ENCODE measurements at regions not wholly inside any gene's neighbourhood (a gene's known extent, or its start where the extent isn't known, plus 50 kb on each side); places are given as distances from the start of the nearest gene placed in this dataset.
A peak's percentile ranks its signal among the peaks of the same experiment; 100 is the strongest.

- Mint-ChIP-seq H3K27ac (no peak overlapping the region), H3K27me3 (no peaks in the 10 kb centered on the region), H3K4me3 (no peak overlapping the region), H3K4me1 (ENCODE audit: low read depth) (peaks cover 7% of the 10 kb centered on the region), H3K36me3 (ENCODE audit: low read depth) (no peaks in the 10 kb centered on the region), H3K9me3 (no peaks in the 10 kb centered on the region)
Measured at GRCh38 chr6:26149240-26149639, 62.0 kb downstream of the HFE start.

- Mint-ChIP-seq H3K27ac (no peak overlapping the region), H3K36me3 (ENCODE audit: low read depth) (no peaks in the 10 kb centered on the region), H3K4me1 (ENCODE audit: low read depth) (peaks cover 22% of the 10 kb centered on the region), H3K27me3 (no peaks in the 10 kb centered on the region), H3K4me3 (no peak overlapping the region), H3K9me3 (no peaks in the 10 kb centered on the region)
Measured at GRCh38 chr6:26152226-26153101, 65.2 kb downstream of the HFE start.

- Mint-ChIP-seq H3K27me3 (no peaks in the 10 kb centered on the region), H3K27ac (peak overlapping the region; percentile 99), H3K4me1 (ENCODE audit: low read depth) (peaks cover 48% of the 10 kb centered on the region), H3K9me3 (no peaks in the 10 kb centered on the region), H3K36me3 (ENCODE audit: low read depth) (peaks cover 10% of the 10 kb centered on the region), H3K4me3 (peak overlapping the region; percentile 95)
Measured at GRCh38 chr6:26155061-26155930, 68.1 kb downstream of the HFE start.

GRCh38 chr6:26156105-26156849 lies 69.0 kb downstream of the HFE start:
- H3K4me3 Mint-ChIP-seq = peak overlapping the region; percentile 95

GRCh38 chr6:26156850-26157250 lies 69.6 kb downstream of the HFE start:
- H3K4me1 Mint-ChIP-seq (ENCODE audit: low read depth) = peaks cover 62% of the 10 kb centered on the region
- no peaks in the 10 kb centered on the region for H3K27me3 Mint-ChIP-seq

More at GRCh38 chr6:26156105-26156849, 69.0 kb downstream of the HFE start:
- Mint-ChIP-seq H3K27me3 (no peaks in the 10 kb centered on the region), H3K9me3 (no peaks in the 10 kb centered on the region), H3K4me1 (ENCODE audit: low read depth) (peaks cover 57% of the 10 kb centered on the region), H3K36me3 (ENCODE audit: low read depth) (peaks cover 10% of the 10 kb centered on the region), H3K27ac (peak overlapping the region; percentile 99)

GRCh38 chr6:26157251-26158075 lies 70.2 kb downstream of the HFE start:
- H3K27ac Mint-ChIP-seq = peak overlapping the region; percentile 99
- H3K9me3 Mint-ChIP-seq = no peaks in the 10 kb centered on the region
- H3K4me3 Mint-ChIP-seq = peak overlapping the region; percentile 95
- H3K27me3 Mint-ChIP-seq = no peaks in the 10 kb centered on the region
- peaks cover 10% of the 10 kb centered on the region for H3K36me3 Mint-ChIP-seq (ENCODE audit: low read depth)
- H3K4me1 Mint-ChIP-seq (ENCODE audit: low read depth) = peaks cover 59% of the 10 kb centered on the region

More at GRCh38 chr6:26156850-26157250, 69.6 kb downstream of the HFE start:
- Mint-ChIP-seq H3K4me3 (peak overlapping the region; percentile 95), H3K9me3 (no peaks in the 10 kb centered on the region), H3K27ac (peak overlapping the region; percentile 99), H3K36me3 (ENCODE audit: low read depth) (peaks cover 10% of the 10 kb centered on the region)

- Mint-ChIP-seq H3K4me1 (ENCODE audit: low read depth) (peaks cover 55% of the 10 kb centered on the region), H3K9me3 (no peaks in the 10 kb centered on the region), H3K27me3 (no peaks in the 10 kb centered on the region), H3K4me3 (peak overlapping the region; percentile 95), H3K36me3 (ENCODE audit: low read depth) (peaks cover 10% of the 10 kb centered on the region), H3K27ac (peak overlapping the region; percentile 99)
Measured at GRCh38 chr6:26158076-26158580, 70.9 kb downstream of the HFE start.

GRCh38 chr6:26158581-26159356 lies 71.5 kb downstream of the HFE start:
- peak overlapping the region; percentile 95 for H3K4me3 Mint-ChIP-seq
- peak overlapping the region; percentile 99 for H3K27ac Mint-ChIP-seq
- H3K4me1 Mint-ChIP-seq (ENCODE audit: low read depth) = peaks cover 58% of the 10 kb centered on the region
- H3K9me3 Mint-ChIP-seq = no peaks in the 10 kb centered on the region
- no peaks in the 10 kb centered on the region for H3K27me3 Mint-ChIP-seq
- peaks cover 10% of the 10 kb centered on the region for H3K36me3 Mint-ChIP-seq (ENCODE audit: low read depth)

GRCh38 chr6:26159357-26160273 lies 72.4 kb downstream of the HFE start:
- Mint-ChIP-seq H3K36me3 (ENCODE audit: low read depth) (peaks cover 10% of the 10 kb centered on the region), H3K27me3 (no peaks in the 10 kb centered on the region), H3K4me1 (ENCODE audit: low read depth) (peaks cover 63% of the 10 kb centered on the region), H3K9me3 (no peaks in the 10 kb centered on the region), H3K4me3 (peak overlapping the region; percentile 95), H3K27ac (peak overlapping the region; percentile 99)

GRCh38 chr6:26161322-26161721 lies 74.1 kb downstream of the HFE start:
- H3K36me3 Mint-ChIP-seq (ENCODE audit: low read depth) = peaks cover 21% of the 10 kb centered on the region
- H3K4me1 Mint-ChIP-seq (ENCODE audit: low read depth) = peaks cover 60% of the 10 kb centered on the region
- H3K9me3 Mint-ChIP-seq = no peaks in the 10 kb centered on the region
- no peaks in the 10 kb centered on the region for H3K27me3 Mint-ChIP-seq
- H3K27ac Mint-ChIP-seq = no peak overlapping the region
- H3K4me3 Mint-ChIP-seq = no peak overlapping the region

GRCh38 chr6:26162399-26162798 lies 75.2 kb downstream of the HFE start:
- peaks cover 60% of the 10 kb centered on the region for H3K4me1 Mint-ChIP-seq (ENCODE audit: low read depth)
- H3K27ac Mint-ChIP-seq = no peak overlapping the region
- H3K36me3 Mint-ChIP-seq (ENCODE audit: low read depth) = peaks cover 23% of the 10 kb centered on the region
- H3K4me3 Mint-ChIP-seq = no peak overlapping the region
- no peaks in the 10 kb centered on the region for H3K27me3 Mint-ChIP-seq
- no peaks in the 10 kb centered on the region for H3K9me3 Mint-ChIP-seq

- H3K27me3 Mint-ChIP-seq = no peaks in the 10 kb centered on the region
- peaks cover 49% of the 10 kb centered on the region for H3K4me1 Mint-ChIP-seq (ENCODE audit: low read depth)
- H3K9me3 Mint-ChIP-seq = no peaks in the 10 kb centered on the region
Measured at GRCh38 chr6:26163427-26164119, 76.3 kb downstream of the HFE start.

More at GRCh38 chr6:26163427-26164119, 76.3 kb downstream of the HFE start:
- peaks cover 18% of the 10 kb centered on the region for H3K36me3 Mint-ChIP-seq (ENCODE audit: low read depth)
- H3K4me3 Mint-ChIP-seq = no peak overlapping the region
- H3K27ac Mint-ChIP-seq = peak overlapping the region; percentile 29
